ENCODE measurements at regions not wholly inside any gene's neighbourhood (a gene's known extent, or its start where the extent isn't known, plus 50 kb on each side); places are given as distances from the start of the nearest gene placed in this dataset.
"Not testable (repeated sequence)": the region's sequence is repeated elsewhere in the genome, so short reads cannot be mapped to it uniquely, and the experiment has no call there.

DNA sequence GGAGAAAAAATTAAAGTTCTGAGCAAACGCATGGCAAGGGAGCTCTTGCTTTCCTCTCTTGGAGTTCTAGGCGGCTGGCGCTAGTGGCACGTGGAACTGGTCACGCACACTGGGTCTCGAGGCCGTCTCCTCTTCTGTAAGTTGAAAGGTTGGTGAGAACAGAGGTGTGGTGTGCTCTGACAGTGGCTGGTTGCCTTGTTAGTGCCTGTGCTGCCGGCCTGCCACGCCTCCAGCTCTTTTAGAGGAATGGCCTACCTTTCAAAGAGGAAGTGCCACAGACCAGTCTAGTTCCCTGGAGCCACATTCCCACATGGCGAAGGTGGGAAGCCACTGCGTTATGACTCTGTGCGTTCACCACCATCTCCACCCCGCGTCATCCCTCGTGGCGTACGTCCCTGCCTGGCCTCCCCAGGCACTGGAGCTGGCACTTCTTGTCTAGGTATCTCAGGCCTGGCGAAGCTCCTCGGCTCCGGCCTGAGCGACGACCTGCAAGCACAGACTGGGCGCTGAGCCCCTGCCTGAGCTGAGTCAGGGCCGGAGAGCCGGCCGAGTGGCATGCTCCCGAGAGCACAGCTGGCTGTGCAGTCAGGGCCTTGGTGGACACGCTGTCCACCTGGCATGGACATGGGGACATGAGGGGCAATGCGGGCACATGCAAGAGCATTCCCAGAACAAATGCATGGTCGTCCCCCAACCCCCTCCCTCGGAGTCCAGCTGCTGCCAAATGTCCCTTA lies 4453.1 kb upstream of the TPTE start:
- TF ChIP-seq, protein P1, sequence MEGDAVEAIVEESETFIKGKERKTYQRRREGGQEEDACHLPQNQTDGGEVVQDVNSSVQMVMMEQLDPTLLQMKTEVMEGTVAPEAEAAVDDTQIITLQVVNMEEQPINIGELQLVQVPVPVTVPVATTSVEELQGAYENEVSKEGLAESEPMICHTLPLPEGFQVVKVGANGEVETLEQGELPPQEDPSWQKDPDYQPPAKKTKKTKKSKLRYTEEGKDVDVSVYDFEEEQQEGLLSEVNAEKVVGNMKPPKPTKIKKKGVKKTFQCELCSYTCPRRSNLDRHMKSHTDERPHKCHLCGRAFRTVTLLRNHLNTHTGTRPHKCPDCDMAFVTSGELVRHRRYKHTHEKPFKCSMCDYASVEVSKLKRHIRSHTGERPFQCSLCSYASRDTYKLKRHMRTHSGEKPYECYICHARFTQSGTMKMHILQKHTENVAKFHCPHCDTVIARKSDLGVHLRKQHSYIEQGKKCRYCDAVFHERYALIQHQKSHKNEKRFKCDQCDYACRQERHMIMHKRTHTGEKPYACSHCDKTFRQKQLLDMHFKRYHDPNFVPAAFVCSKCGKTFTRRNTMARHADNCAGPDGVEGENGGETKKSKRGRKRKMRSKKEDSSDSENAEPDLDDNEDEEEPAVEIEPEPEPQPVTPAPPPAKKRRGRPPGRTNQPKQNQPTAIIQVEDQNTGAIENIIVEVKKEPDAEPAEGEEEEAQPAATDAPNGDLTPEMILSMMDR (IDR thresholded peaks at IDR 0.05): not testable (repeated sequence)
- not testable (repeated sequence) for TF ChIP-seq POLR2AphosphoS5 (IDR thresholded peaks at IDR 0.05)
